Renal cortex interstitium (tissue), 11 donors: ENCODE measurements at regions not wholly inside any gene's neighbourhood (a gene's known extent, or its start where the extent isn't known, plus 50 kb on each side); places are given as distances from the start of the nearest gene placed in this dataset.
"Not testable (repeated sequence)": the region's sequence is repeated elsewhere in the genome, so short reads cannot be mapped to it uniquely, and the experiment has no call there.

ENCODE experiments used
- DNase-seq, 11 donors: peaks; one replicate each; pipeline ENCODE4 v3.0.0-alpha.2; 2013; ENCODE audit warnings: low read depth in 9 of 11, low spot score in 4 of 11; ENCODE audit errors: extremely low read depth in 1 of 11

DNA sequence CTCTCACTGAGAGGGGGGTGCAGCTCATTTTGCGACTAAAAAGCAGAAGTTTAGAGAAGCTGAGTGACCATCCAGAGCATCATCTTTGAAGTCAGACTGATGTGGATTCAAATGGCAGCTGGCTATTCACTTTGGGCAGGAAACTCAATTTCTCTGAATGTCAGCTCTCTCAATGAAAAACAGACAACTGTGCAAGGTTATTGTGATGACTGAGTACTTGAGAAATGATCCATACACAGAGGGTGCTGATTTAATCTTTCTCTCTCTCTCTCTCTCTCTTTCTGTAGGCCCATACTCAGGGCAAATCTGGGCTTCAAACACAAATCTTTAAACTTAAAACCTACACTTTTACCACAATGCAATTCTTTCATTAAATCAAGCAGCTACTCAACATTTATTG is 185.8 kb upstream of the SLIT2 start:
- DNase-seq: no peak

DNA sequence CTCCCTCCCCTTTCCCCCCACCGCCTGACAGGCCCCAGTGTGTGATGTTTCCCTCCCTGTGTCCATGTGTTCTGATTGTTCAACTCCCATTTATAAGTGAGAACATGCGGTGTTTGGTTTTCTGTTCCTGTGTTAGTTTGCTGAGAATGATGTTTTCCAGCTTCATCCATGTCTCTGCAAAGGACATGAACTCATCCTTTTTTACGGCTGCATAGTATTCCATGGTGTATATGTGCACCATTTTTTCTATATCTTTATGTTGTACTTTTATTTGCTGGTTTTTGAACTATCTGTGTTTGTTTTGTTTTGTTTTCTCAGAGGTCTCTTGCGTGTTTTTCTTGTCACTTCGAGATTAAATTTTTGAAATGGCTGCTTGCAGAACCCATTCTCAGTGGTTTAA is 188.8 kb upstream of the SLIT2 start:
- DNase-seq: not testable (repeated sequence)

DNA sequence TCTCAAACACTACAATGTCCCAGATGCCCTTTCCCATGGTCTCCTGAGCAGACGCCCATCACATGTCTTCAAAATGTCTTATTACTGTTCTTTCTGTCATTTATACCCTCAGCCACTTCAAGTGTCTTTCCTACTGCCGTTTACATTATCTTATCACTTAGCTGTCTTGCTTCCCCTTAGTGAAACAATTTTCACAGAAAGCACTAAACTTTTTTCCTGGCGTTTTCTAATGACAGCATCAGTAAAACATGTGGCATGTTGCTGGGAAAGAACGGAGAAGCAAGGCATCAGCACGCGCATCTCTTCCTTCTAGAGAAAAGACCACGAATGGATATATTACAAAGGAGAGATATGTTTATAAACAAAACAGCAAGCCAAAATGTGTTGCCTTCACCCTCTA is 189.7 kb upstream of the SLIT2 start:
- no peak for DNase-seq

DNA sequence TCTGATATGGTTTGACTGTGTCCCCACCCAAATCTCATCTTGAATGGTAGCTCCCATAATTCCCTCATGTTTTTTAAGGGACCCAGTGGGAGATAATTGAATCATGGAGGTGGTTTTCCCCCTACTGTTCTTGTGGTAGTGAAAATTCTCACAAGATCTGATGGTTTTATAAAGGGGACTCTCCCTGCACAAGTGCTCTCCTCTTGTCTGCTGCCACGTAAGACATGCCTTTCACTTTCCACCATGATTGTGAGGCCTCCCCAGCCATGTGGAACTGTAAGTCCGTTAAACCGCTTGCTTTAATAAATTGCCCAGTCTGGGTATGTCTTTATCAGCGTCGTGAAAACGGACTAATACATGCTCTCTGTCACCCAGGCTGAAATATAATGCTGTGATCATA is 200.9 kb upstream of the SLIT2 start:
- no peak for DNase-seq

DNA sequence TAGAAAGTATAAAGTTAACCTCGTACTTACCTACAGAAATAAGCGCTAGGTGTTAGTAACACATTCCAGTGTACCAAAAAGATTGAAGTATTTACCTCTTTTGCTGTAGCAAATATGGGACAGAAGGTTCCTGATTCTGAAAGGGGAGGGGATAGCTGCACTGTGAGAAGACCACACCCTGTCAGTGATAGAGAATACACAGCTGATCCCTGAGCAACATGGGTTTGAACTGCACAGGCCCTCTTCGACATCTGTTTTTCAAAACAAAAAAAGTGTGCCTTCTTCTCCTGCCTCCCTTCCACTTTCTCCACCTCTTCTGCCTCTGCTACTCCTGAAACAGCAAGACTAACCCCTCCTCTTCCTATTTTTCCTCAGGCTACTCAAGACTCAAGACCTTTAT is 201.8 kb upstream of the SLIT2 start:
- no peak for DNase-seq

DNA sequence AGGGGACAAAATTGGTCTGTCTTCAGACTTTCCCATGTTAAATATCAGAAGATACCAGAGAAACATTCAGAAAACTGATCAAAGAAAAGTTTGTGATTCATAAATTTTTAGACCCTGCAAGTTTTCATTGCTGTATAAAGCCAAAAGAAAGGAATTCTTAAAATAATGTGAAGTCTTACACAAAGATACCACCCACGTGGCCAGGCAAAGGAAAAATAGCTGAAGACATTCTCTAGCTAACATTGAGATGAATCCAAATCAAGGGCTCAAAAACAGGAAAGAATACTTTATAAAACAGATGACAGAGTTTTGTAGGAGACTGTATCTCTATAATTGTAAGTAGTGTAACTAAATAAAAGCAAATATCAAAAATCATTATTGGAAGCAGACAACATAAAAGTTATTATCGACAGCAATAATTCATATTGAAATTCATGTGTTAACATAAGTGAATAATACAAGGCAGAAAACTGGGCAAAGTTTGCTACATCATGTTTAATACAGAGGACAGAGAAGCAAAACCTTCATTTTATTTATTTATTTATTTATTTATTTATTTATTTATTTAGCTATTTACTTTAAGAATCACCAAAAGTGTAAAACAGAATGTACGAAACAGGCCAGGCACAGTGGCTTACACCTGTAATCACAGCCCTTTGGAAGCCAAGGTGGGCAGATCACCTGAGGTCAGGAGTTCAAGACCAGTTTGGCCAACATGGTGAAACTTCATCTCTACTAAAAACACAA is 204.6 kb upstream of the SLIT2 start:
- no peak for DNase-seq

DNA sequence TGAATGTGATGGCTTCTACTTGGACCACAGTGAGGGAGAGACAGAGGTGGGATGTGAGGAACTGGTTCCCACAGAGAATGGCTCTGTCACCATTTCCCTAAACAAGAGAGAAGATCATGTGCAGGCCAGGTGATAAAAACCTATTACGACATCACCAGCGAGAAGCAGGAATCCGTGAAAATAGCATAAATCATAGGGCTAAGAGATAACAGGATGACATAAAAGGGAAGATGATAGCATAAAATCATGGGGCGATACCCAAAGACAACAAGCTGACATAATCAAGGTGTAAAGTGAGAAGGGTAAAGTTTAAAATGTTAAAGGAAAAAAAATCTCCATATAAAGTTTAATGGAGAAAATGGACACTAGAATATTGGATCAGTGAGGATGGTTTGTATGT is 205.5 kb upstream of the SLIT2 start:
- peak in 1 of 11 donors; percentile 7 for DNase-seq

DNA sequence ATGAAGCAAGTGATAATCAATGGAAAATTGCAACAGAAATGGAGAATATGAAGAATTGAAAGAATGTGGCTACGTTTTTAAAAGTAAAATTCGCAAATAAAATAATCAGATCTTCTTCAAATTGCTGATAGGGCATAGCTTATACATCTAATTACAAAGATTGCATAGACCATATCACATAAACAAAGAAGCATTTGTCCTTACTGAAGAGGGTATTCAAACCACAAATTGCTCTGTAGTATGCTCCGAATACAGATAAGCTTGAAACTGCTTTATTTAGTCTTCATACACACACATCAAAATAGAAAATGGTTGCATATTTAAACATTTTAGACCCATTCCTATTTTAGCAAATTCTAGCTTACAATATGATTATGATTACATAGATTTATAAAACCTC is 206.7 kb upstream of the SLIT2 start:
- DNase-seq: no peak

DNA sequence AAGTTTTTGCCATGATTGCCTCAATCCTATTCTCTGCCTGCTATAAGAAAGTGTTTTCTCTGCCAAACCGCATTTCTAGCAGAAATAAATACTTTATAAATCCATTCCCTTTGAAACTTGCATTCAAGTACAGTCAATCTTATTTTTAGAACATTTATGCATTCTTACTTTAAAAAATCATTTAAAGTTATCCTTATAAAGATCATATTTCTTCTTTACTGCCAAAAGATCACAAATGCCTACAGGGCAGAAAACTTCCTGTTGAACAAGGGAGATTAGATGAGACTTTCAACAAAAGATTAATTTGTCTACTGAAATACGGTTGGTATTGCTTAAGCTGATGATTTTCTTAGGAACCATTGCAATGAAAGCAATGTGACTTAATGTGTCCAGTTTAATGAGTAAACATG is 207.2 kb upstream of the SLIT2 start:
- no peak for DNase-seq

DNA sequence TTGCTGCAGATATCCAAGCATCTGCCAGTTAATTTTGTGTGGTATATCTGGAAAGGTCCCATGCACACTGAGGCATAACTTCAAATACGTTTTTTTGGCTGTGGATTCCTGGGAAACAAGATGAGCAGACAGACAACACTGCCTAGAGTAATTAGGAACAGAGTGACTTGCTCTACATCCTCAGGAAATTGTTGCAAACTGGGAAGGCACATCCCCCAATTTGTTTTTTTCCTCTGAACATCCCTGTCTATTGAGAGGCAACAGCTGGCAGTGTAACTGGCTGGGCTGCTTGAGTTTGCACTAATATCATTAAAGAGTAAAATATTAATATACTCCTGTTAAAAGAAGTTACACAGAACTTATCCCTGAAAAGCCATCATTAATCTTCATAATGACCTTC is 207.7 kb upstream of the SLIT2 start:
- peak in 3 of 11 donors; percentile 16 to 31 (median 17) for DNase-seq

DNA sequence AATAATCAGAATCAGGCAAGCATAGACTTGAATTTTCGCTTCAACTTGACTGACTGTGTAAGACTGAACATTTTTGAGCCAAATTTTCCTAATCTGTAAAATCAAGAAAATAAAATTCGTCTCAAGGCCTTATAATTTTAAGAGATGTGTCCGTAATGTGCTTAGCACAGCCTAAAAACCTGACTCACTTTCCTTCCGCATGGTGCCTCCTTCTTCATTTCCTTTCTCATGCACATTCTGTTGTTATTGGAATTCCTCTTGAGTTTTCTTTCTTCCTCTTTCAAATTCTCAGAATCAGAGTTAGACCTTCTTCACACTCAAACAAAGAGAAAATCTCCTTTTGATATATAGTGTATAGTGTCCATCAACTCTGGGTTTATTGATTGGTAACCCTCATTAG is 208.9 kb upstream of the SLIT2 start:
- no peak for DNase-seq

DNA sequence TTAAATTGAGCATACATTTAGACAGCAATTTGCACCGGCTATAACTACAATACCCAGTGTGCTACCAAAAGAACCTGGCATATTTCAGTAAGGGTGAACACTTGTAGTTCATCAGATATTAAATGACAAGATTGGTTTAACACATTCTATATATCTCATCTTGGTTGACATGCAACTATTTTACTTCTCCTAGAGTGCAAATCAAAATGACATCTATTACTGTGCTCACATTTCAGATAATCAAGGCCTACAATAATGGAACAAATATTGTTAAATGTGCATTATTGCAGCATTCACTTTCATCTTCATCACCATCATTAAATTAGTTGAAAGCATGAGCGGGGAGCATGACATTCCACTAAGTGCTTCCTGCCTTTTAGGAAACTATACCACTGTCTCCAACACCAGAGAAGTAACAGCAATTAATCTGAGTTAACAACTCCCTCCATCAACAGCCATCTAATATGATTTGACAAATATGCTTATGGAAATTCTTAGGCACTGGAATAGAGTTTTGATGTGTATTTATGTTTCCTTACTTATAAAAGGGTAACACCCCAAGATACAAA is 209.8 kb upstream of the SLIT2 start:
- DNase-seq: no peak

DNA sequence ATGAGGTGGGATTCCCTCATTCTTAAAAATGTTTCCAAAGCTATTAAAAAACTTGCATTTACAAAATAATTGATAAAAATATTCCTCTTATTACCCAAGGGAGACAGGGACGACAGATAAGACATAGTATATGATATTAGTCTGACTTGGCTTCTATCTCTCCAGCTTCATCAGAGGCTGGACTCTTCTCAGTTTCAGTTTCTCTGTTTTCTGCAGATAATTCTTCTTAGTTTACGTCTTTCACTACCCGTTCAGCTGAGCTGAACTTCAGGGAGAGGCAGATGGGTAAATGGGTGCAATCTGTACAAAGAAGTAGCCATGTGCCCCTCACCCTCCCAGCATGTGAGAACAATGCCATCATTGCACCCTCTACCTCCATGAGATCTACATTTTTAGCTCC is 214.0 kb upstream of the SLIT2 start:
- no peak for DNase-seq

DNA sequence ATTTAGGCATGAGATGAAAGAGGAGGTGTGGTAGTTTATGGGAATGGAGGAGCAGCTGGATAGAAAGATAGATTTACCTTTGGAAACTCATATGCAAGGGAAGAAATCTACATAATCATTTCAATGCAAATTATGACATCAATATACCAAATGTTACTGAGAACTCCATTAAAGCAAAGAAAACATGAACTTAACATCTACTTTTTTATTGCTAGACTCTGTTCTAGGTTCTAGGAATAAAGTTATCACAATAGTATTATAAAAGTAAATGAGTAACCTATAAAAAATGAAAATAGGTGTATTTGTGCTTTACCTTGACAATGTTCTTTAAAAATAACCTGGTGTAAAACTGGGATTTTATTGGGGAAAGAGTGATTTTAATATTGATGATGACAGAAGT is 221.6 kb upstream of the SLIT2 start:
- DNase-seq: no peak

DNA sequence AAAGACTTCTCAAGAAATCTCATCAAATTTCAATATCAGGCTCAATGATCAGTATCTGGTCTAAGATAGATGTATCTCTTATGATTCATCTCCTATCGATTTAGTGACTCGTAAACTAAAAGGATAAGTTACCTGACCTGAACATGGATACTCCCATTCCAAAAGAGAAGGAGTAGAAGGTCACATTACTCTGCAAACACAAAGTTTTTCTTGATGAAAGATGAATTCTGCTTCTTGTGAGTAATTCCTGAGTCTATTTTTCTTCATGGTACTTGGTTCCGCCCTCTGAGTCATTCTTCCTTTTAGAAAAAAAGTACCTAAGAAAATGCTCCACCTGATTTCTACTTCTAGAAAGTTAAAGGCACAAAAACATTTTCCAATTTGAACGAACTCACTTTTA is 223.1 kb upstream of the SLIT2 start:
- no peak for DNase-seq

DNA sequence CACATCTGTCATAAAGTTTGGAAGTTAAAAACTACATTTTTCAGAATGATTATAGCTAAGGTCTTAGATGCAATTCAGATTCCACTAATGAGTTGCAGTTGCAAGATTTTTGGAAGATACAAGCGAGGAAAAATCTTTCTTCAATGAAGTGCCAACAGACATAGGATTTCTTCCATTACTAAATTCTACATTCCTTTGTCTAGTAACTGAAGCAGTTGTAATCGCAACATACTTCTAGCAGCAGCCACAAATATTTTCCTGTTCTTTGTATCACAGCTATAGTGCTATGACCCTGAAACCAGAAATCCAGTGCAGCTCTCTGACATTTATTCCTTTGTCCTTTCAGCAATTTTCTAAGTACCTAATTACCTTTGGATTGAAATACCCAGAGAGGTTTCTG is 225.2 kb upstream of the SLIT2 start:
- no peak for DNase-seq

DNA sequence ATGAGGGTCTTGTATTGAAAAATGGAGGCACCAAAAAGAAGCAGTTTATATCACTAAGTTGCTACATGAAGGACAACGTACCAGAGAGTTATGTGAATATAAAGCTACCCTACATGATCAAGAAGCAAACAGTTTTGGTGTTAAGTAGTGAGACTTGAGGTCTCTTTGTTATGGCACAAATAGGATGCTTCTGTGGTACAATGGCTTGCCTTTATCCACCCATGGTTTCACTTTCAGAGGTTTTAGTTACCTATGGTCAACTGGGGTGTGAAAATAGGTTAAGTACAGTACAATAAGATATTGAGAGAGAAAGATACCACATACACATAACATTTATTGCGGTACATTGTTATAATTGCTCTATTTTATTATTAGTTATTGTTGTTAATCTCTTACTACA is 229.2 kb upstream of the SLIT2 start:
- DNase-seq: no peak

DNA sequence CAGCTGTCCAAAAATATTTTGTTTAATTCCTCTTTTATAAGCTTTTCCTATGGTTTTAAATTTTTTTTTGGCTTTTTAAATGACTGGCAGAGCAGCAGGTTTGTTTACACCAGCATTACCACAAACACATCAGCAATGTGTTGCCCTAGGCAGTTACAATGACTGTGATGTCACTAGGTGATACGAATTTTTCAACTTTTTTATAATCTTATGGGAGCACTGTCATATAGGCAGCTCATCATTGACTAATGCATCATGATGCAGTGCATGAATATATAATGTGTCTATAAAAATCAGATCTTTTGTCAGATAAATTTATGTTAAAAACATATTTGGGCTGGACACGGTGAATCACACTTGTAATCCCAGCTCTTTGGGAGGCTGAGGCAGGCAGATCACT is 231.6 kb upstream of the SLIT2 start:
- DNase-seq: no peak

DNA sequence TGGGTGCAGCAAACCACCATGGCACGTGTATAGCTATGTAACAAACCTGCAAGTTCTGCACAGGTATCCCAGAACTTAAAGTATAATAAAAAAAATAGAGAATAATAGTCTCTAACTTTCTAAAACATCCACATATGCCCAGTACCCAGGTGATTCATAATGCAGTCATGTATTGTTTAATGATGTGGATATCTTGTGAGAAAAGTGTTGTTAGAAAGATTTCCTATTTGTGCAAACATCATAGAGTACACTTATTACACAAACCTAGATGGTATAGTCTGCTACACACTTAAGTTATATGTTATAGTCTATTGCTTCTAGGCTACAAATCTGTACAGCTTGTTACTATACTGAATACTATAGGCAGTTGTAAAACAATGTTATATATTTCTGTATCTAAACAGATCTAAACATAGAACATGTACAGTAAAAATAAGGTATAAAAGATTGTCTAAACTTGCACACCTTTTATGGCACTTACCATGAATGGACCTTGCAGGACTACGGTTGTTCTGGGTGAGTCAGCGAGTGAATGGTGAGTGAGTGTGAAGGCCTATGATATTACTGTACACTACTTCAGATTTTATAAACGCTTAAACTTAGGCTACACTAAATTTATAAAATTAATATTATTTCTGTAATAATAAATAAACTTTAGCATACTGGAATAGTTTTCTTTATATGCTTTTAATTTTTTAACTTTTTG is 232.2 kb upstream of the SLIT2 start:
- DNase-seq: no peak

DNA sequence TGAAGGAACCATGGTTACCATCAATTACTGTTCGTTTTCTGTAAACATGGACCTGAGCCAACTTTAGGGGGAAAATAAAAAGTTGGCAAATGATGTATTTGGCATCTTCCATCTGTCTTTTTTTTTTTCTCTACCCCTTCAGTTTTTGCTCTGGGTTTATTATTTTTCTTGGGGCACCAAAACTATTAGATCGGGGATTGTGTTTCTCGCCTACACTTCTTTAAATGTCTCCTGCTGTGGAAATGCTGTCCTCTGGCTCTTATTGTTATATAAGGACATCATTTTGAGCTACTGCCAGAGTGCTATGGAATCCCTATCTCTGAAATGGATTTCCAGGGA is 234.0 kb upstream of the SLIT2 start:
- no peak for DNase-seq
